ENCODE measurements at regions not wholly inside any gene's neighbourhood (a gene's known extent, or its start where the extent isn't known, plus 50 kb on each side); places are given as distances from the start of the nearest gene placed in this dataset.

GRCh38 chr5:135237748-135238103 is 161.3 kb downstream of the MACROH2A1 start:
- no peak for ATAC-seq
- Histone ChIP-seq H3K27me3 (no peaks in the 10 kb centered on the region), H3K9me3 (no peaks in the 10 kb centered on the region), H3K4me3 (no peak overlapping the region), H3K4me1 (peaks cover 0 to 74% (median 35%) of the 10 kb centered on the region in 3 donors), H3K36me3 (no peaks in the 10 kb centered on the region), H3K27ac (no peak overlapping the region)
- WGBS, 2 donors (ENCODE audit: low coverage in 1 of 2): 82 to 100% methylated on average over 1 to 9 of the region's 9 CpGs
- TF ChIP-seq POLR2AphosphoS5 (IDR thresholded peaks at IDR 0.05) (no peak), EP300 (IDR thresholded peaks at IDR 0.05) (no peak), POLR2A (IDR thresholded peaks at IDR 0.05) (no peak)
- TF ChIP-seq, protein P1, sequence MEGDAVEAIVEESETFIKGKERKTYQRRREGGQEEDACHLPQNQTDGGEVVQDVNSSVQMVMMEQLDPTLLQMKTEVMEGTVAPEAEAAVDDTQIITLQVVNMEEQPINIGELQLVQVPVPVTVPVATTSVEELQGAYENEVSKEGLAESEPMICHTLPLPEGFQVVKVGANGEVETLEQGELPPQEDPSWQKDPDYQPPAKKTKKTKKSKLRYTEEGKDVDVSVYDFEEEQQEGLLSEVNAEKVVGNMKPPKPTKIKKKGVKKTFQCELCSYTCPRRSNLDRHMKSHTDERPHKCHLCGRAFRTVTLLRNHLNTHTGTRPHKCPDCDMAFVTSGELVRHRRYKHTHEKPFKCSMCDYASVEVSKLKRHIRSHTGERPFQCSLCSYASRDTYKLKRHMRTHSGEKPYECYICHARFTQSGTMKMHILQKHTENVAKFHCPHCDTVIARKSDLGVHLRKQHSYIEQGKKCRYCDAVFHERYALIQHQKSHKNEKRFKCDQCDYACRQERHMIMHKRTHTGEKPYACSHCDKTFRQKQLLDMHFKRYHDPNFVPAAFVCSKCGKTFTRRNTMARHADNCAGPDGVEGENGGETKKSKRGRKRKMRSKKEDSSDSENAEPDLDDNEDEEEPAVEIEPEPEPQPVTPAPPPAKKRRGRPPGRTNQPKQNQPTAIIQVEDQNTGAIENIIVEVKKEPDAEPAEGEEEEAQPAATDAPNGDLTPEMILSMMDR (IDR thresholded peaks at IDR 0.05): no peak

DNA sequence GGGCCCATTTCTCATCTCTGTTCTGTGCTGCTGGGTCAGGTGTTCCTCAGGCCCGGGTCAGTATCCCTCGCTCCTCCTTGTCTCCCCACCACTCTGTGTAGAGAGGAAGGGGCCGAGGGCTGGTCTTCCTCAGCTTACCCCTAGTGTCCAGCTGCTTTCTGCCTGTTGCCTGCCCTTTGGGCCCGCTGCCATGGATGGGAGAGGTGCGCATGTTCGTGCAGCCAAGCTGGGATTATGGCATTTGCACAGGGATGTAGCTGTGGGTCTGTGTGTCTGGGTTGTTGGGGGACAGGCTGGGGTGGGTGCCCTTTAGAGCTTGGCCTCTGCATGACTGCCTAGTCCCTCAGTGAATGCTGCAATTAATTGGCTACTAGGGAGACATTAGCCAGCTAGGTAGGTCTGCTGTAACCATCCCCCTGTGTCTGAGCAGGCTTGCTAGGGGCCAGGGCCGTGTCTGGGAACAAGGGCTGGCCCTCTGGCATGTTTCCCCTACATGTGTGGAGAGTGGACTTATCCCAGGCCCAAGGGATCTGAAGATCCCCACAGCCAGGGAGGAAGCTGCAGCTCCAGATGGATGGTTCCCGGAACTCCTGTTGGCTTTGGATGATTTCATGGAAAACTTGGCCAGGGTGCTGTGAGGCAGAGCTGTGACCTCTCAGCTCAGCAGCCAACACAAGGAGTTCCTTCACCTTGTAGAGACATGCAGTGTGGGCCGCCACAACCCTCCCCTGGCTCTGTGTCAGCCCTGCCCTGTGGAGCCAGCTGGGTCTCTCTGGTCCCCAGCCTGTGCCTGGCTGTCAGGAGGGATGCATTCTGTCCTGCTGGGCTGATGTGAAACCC is 161.9 kb downstream of the MACROH2A1 start:
- no peaks in the 10 kb centered on the region for H3K9me3 ChIP-seq
- peak; percentile 17 for ATAC-seq
- H3K4me1 ChIP-seq: peaks cover 0 to 69% (median 29%) of the 10 kb centered on the region in 3 donors
- H3K4me3 ChIP-seq: no peak overlapping the region
- H3K27ac ChIP-seq: no peak overlapping the region
- 77 to 100% methylated on average over 2 to 4 of the region's 9 CpGs for WGBS, 2 donors (ENCODE audit: low coverage in 1 of 2)
- H3K27me3 ChIP-seq: no peaks in the 10 kb centered on the region
- TF ChIP-seq POLR2AphosphoS5 (IDR thresholded peaks at IDR 0.05): peak; percentile 75
- no peak for TF ChIP-seq EP300 (IDR thresholded peaks at IDR 0.05)
- H3K36me3 ChIP-seq: no peaks in the 10 kb centered on the region

- WGBS, 2 donors (ENCODE audit: low coverage in 1 of 2): 75 to 90% methylated on average over 9 to 10 of the region's 11 CpGs
- no peak overlapping the region for H3K27ac ChIP-seq
- ATAC-seq: no peak
- no peaks in the 10 kb centered on the region for H3K27me3 ChIP-seq
- no peak overlapping the region for H3K4me3 ChIP-seq
- no peaks in the 10 kb centered on the region for H3K9me3 ChIP-seq
- no peaks in the 10 kb centered on the region for H3K36me3 ChIP-seq
- TF ChIP-seq, protein P1 (IDR thresholded peaks at IDR 0.05): no peak
- no peak for TF ChIP-seq EP300 (IDR thresholded peaks at IDR 0.05)
- H3K4me1 ChIP-seq: peaks cover 0 to 62% (median 26%) of the 10 kb centered on the region in 3 donors
Observed at GRCh38 chr5:135236228-135236907, 162.7 kb downstream of the MACROH2A1 start.

DNA sequence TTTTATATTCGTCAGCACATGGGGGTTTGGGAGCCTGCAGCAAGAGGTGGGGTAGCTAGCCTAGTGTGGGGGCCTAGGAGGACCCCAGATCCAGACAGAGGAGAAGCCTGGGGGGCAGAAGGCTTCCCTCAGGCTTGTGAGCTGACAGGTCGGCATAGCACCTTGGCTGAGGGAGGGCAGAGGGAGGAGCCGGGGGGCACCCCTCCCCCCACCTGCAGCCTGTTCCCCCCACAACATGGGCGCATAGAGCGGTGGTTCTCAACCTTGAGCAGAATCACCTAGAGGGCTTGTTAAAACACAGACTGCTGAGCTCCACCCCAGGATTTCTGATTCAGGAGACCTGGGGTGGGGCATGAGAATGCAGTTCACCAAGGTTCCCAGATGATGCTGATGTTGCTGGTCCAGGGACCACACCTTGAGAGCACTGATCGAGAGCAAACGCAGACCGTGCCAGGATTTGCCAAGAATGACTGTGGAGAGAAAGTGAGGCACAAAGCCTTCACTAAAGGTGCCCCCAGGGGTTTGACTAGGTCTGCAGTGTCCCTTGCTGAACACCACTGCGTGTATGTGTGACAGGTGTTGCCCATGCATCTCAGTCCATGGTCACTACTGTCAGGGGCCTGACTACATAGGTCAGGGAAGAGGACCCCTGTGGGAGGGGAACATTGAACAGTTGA is 163.3 kb downstream of the MACROH2A1 start:
- Histone ChIP-seq H3K27me3 (no peaks in the 10 kb centered on the region), H3K36me3 (no peaks in the 10 kb centered on the region), H3K27ac (no peak overlapping the region), H3K4me3 (no peak overlapping the region), H3K9me3 (no peaks in the 10 kb centered on the region), H3K4me1 (peaks cover 0 to 61% (median 28%) of the 10 kb centered on the region in 3 donors)
- 60 to 81% methylated on average over 2 to 4 of the region's 9 CpGs for WGBS, 2 donors (ENCODE audit: low coverage in 1 of 2)
- no peak for ATAC-seq
- TF ChIP-seq, protein P1 (IDR thresholded peaks at IDR 0.05): no peak
- TF ChIP-seq EP300 (IDR thresholded peaks at IDR 0.05) (no peak), POLR2A (IDR thresholded peaks at IDR 0.05) (no peak), POLR2AphosphoS5 (IDR thresholded peaks at IDR 0.05) (no peak)

GRCh38 chr5:135234666-135235401 is 164.2 kb downstream of the MACROH2A1 start:
- no peaks in the 10 kb centered on the region for H3K9me3 ChIP-seq
- no peaks in the 10 kb centered on the region for H3K27me3 ChIP-seq
- no peaks in the 10 kb centered on the region for H3K36me3 ChIP-seq
- peaks cover 0 to 61% (median 25%) of the 10 kb centered on the region in 3 donors for H3K4me1 ChIP-seq
- no peak overlapping the region for H3K4me3 ChIP-seq
- TF ChIP-seq POLR2A (IDR thresholded peaks at IDR 0.05) (no peak), EP300 (IDR thresholded peaks at IDR 0.05) (no peak), POLR2AphosphoS5 (IDR thresholded peaks at IDR 0.05) (no peak)
- TF ChIP-seq, protein P1 (IDR thresholded peaks at IDR 0.05): no peak
- H3K27ac ChIP-seq: no peak overlapping the region
- ATAC-seq: no peak
- WGBS, 2 donors (ENCODE audit: low coverage in 1 of 2): 73 to 81% methylated on average over 5 to 9 of the region's 9 CpGs

Measured in gastroesophageal sphincter (tissue), 4 donors.